ENCODE measurements at regions not wholly inside any gene's neighbourhood (a gene's known extent, or its start where the extent isn't known, plus 50 kb on each side); places are given as distances from the start of the nearest gene placed in this dataset.

- no peak for TF ChIP-seq CTCF (IDR thresholded peaks at IDR 0.05)
- TF ChIP-seq POLR2A (IDR thresholded peaks at IDR 0.05): no peak
Measured at GRCh38 chr13:58376349-58376748, 744.8 kb downstream of the PCDH17 start.
